Heart left ventricle (tissue), 16 donors: ENCODE measurements at regions not wholly inside any gene's neighbourhood (a gene's known extent, or its start where the extent isn't known, plus 50 kb on each side); places are given as distances from the start of the nearest gene placed in this dataset.
A peak's percentile ranks its signal among the peaks of the same experiment; 100 is the strongest.

Source experiments
- ATAC-seq, 4 donors: fragments of 200-7000 bp; cut with Tn5 transposase; one replicate each; pipeline ENCODE4 v1.9.1; 2020 to 2022; ENCODE audit warnings: moderate library complexity in 4 of 4, mild to moderate bottlenecking in 3 of 4, moderate number of reproducible peaks in 1 of 4
- DNase-seq, 5 donors: peaks; one replicate each; pipeline ENCODE4 v3.0.0-alpha.2; 2020
- H3K27ac ChIP-seq, 12 donors: fragments of 200-600 bp; sonication (generic) in 4 of 12; one replicate each; pipeline versions ENCODE4 v1.5.0 to v1.8.0; 2016 to 2022; ENCODE audit warnings: mild to moderate bottlenecking in 2 of 12
- H3K27me3 ChIP-seq, 9 donors: fragments of 200-600 bp; sonication (generic) in 2 of 9; one replicate each; pipeline versions ENCODE4 v1.5.1 to v1.8.0; 2016 to 2022; ENCODE audit warnings: mild to moderate bottlenecking in 3 of 9
- H3K36me3 ChIP-seq, 9 donors: fragments of 200-600 bp; sonication (generic) in 2 of 9; one replicate each; pipeline versions ENCODE4 v1.5.0 to v1.8.0; 2018 to 2022; ENCODE audit warnings: mild to moderate bottlenecking in 2 of 9
- H3K4me1 ChIP-seq, 12 donors: fragments of 200-600 bp; sonication (generic) in 4 of 12; one replicate each; pipeline versions ENCODE4 v1.5.0 to v1.8.0; 2016 to 2022; ENCODE audit warnings: mild to moderate bottlenecking in 3 of 12
- H3K4me3 ChIP-seq, 12 donors: fragments of 200-600 bp; sonication (generic) in 4 of 12; one replicate each; pipeline versions ENCODE4 v1.5.0 to v1.8.0; 2017 to 2022; ENCODE audit warnings: mild to moderate bottlenecking in 9 of 12, moderate library complexity in 4 of 12
- H3K9me3 ChIP-seq, 12 donors: fragments of 200-600 bp; sonication (generic) in 4 of 12; one replicate each; pipeline versions ENCODE4 v1.5.0 to v1.8.0; 2016 to 2022; ENCODE audit warnings: mild to moderate bottlenecking in 1 of 12
- CTCF ChIP-seq, 12 donors: fragments of 200-600 bp; sonication (generic) in 4 of 12; IDR thresholded peaks; one replicate each; pipeline versions ENCODE4 v1.5.0 to v1.8.0; 2018 to 2022; ENCODE audit warnings: antibody characterized with exemption in 12 of 12, mild to moderate bottlenecking in 5 of 12
- POLR2A ChIP-seq, 2 donors: fragments of 450-650 bp; IDR thresholded peaks; one replicate each; pipeline ENCODE4 v1.6.1; 2017; ENCODE audit warnings: antibody characterized with exemption in 2 of 2, mild to moderate bottlenecking in 2 of 2, moderate library complexity in 2 of 2
- WGBS, 4 donors: extraction: QIAGEN DNeasy Blood & Tissue Kit in 2 of 4; methylation state at CpG; one replicate each; pipeline versions ENCODE4 v1.1.5 to v1.1.7; 2013 to 2018; 5-methylcytosine and 5-hydroxymethylcytosine counted together
- intact Hi-C, 10 donors: fragments of 100-400 bp; cut with DNase I; formaldehyde crosslinking; loops; one replicate each; pipeline versions ENCODE4 v1.11.1 to v1.14.2; 2022
- donor health status: ischemic (EF 13 %, LVEDD 7.1; RV severe dilation, severe dysfunction).
- donor health status: healthy with polysubstance abuse.
- donor health status: DM: no; HTN: yes; CAD: no.
- donor health status: DM: no; HTN: no; CAD: no.
- donor health status: ischemic (EF 25% LVEDD 6.9; RV normal size, moderate dysfunction).
- donor health status: ischemic (EF 25% LVEDD 5.7; RV mildly dilated, moderate dysfunction).
- donor health status: healthy.
- donor health status: DM: yes; HTN: yes; CAD: no.
- donor health status: ischemic (EF 35%, LVEDD 5.7; RV mildly dilated, moderate dysfunction).
- donor health status: nonischemic (EF 11% LVEDD 7.7; RV severe dilation, severe dysfunction).
- donor health status: DM: yes; HTN: yes; CAD: no.
- donor health status: PGD.
- donor health status: ischemic (EF 29% LVEDD 5.4; RV normal size, mild dysfunction).
- donor health status: nonischemic (EF 23%, LVEDD 6.1; RV moderate dilation, normal function).

- peak; percentile 35 to 76 (median 64) for ATAC-seq
- peak in 4 of 5 donors; percentile 33 to 50 (median 43) for DNase-seq
- TF ChIP-seq POLR2A (IDR thresholded peaks at IDR 0.05) (no peak), CTCF (IDR thresholded peaks at IDR 0.05) (no peak)
- Histone ChIP-seq H3K27me3 (no peaks in the 10 kb centered on the region), H3K9me3 (no peaks in the 10 kb centered on the region), H3K36me3 (no peaks in the 10 kb centered on the region), H3K4me3 (no peak overlapping the region), H3K4me1 (no peaks in the 10 kb centered on the region), H3K27ac (no peak overlapping the region)
- WGBS, 4 donors, result 13 to 29% (median 18%) methylated on average over 3 of the region's 3 CpGs
- intact Hi-C loops, result no loop called here
These were observed 225.6 kb upstream of the ROPN1 start for GRCh38 chr3:124217542-124217941.

- intact Hi-C loops, result no loop called here
- Histone ChIP-seq H3K27me3 (no peaks in the 10 kb centered on the region), H3K27ac (no peak overlapping the region), H3K36me3 (no peaks in the 10 kb centered on the region), H3K4me1 (no peaks in the 10 kb centered on the region), H3K4me3 (no peak overlapping the region), H3K9me3 (no peaks in the 10 kb centered on the region)
- WGBS, 4 donors, result 72 to 84% (median 75%) methylated on average over 2 of the region's 2 CpGs
- DNase-seq (no peak), ATAC-seq (no peak)
- TF ChIP-seq CTCF (IDR thresholded peaks at IDR 0.05), result no peak
- no peak for TF ChIP-seq POLR2A (IDR thresholded peaks at IDR 0.05)
These were observed 229.5 kb upstream of the ROPN1 start for GRCh38 chr3:124221422-124221821.

GRCh38 chr3:124223853-124224252 is 231.9 kb upstream of the ROPN1 start:
- DNase-seq (no peak), ATAC-seq (no peak)
- peaks cover 0 to 7% (median 0%) of the 10 kb centered on the region in 12 donors for H3K9me3 ChIP-seq
- no peaks in the 10 kb centered on the region for H3K36me3 ChIP-seq
- no peak overlapping the region for H3K27ac ChIP-seq
- no peaks in the 10 kb centered on the region for H3K27me3 ChIP-seq
- H3K4me3 ChIP-seq, result no peak overlapping the region
- 75 to 80% (median 79%) methylated on average over 3 of the region's 3 CpGs for WGBS, 4 donors
- TF ChIP-seq CTCF (IDR thresholded peaks at IDR 0.05) (no peak), POLR2A (IDR thresholded peaks at IDR 0.05) (no peak)
- no peaks in the 10 kb centered on the region for H3K4me1 ChIP-seq
- intact Hi-C loops, result no loop called here

- 66 to 78% (median 69%) methylated on average over 1 of the region's 1 CpG for WGBS, 4 donors
- DNase-seq (no peak), ATAC-seq (peak in 1 of 4 donors; percentile 60)
These were observed 235.3 kb upstream of the ROPN1 start for GRCh38 chr3:124227150-124227630.

More at GRCh38 chr3:124227150-124227630, 235.3 kb upstream of the ROPN1 start:
- Histone ChIP-seq H3K27me3 (no peaks in the 10 kb centered on the region), H3K4me3 (no peak overlapping the region), H3K36me3 (no peaks in the 10 kb centered on the region), H3K4me1 (peaks cover 0 to 3% (median 0%) of the 10 kb centered on the region in 12 donors), H3K27ac (no peak overlapping the region), H3K9me3 (peaks cover 0 to 8% (median 0%) of the 10 kb centered on the region in 12 donors)
- intact Hi-C loops, result no loop called here
- TF ChIP-seq POLR2A (IDR thresholded peaks at IDR 0.05), result no peak
- TF ChIP-seq CTCF (IDR thresholded peaks at IDR 0.05), result no peak
